GM12873 (cell line): ENCODE measurements at regions not wholly inside any gene's neighbourhood (a gene's known extent, or its start where the extent isn't known, plus 50 kb on each side); places are given as distances from the start of the nearest gene placed in this dataset.
A peak's percentile ranks its signal among the peaks of the same experiment; 100 is the strongest.

ENCODE experiments used
- CTCF ChIP-seq: IDR thresholded peaks from 2 replicates; pipeline ENCODE4 v1.5.1; 2012; ENCODE audit warnings: low read depth, mild to moderate bottlenecking, moderate library complexity, low read length, control low read depth; ENCODE audit not compliant: insufficient read depth; ENCODE audit errors: missing control alignments

- peak; percentile 59 for TF ChIP-seq CTCF
Measured at GRCh38 chr15:62306851-62307504, 141.9 kb upstream of the C2CD4B start.

- TF ChIP-seq CTCF = no peak
Measured at GRCh38 chr15:62307551-62307950, 142.5 kb upstream of the C2CD4B start.

GRCh38 chr15:62316413-62317060, 151.5 kb upstream of the C2CD4B start:
- TF ChIP-seq CTCF = no peak

GRCh38 chr15:62320259-62320658, 155.2 kb upstream of the C2CD4B start:
- no peak for TF ChIP-seq CTCF

- TF ChIP-seq CTCF = no peak
Measured at GRCh38 chr15:62323353-62323890, 158.3 kb upstream of the C2CD4B start.

GRCh38 chr15:62324382-62324781, 159.3 kb upstream of the C2CD4B start:
- no peak for TF ChIP-seq CTCF

GRCh38 chr15:62325597-62325996, 160.5 kb upstream of the C2CD4B start:
- no peak for TF ChIP-seq CTCF
